GM20000 (cell line): ENCODE measurements at regions not wholly inside any gene's neighbourhood (a gene's known extent, or its start where the extent isn't known, plus 50 kb on each side); places are given as distances from the start of the nearest gene placed in this dataset.

Experiments
- DNase-seq: peaks from one replicate; pipeline ENCODE4 v3.0.0; 2012; ENCODE audit warnings: low spot score
- CTCF ChIP-seq: IDR thresholded peaks from 2 replicates; pipeline ENCODE4 v1.5.1; 2012; ENCODE audit warnings: mild to moderate bottlenecking, control low read depth; ENCODE audit errors: extremely low read depth, missing control alignments

- no peak for DNase-seq
- TF ChIP-seq CTCF = no peak
Measured at GRCh38 chr20:16123623-16124022, 449.6 kb downstream of the KIF16B start.

- no peak for TF ChIP-seq CTCF
- DNase-seq = no peak
Measured at GRCh38 chr20:16119909-16120308, 453.3 kb downstream of the KIF16B start.

GRCh38 chr20:16115911-16116552, 457.2 kb downstream of the KIF16B start:
- no peak for DNase-seq
- TF ChIP-seq CTCF = no peak

GRCh38 chr20:16113736-16114135, 459.5 kb downstream of the KIF16B start:
- TF ChIP-seq CTCF = no peak
- no peak for DNase-seq

- no peak for TF ChIP-seq CTCF
- DNase-seq = no peak
Measured at GRCh38 chr20:16111852-16112412, 461.3 kb downstream of the KIF16B start.

GRCh38 chr20:16111172-16111832, 461.9 kb downstream of the KIF16B start:
- DNase-seq = no peak
- no peak for TF ChIP-seq CTCF

- TF ChIP-seq CTCF = no peak
- DNase-seq = no peak
Measured at GRCh38 chr20:16107172-16107870, 465.9 kb downstream of the KIF16B start.
